Mesenchymal stem cell (in vitro differentiated cells and primary cell): ENCODE measurements at regions not wholly inside any gene's neighbourhood (a gene's known extent, or its start where the extent isn't known, plus 50 kb on each side); places are given as distances from the start of the nearest gene placed in this dataset.

ENCODE experiments used
- DNase-seq: peaks from one replicate; pipeline ENCODE4 v3.0.0-alpha.2; 2013
- H2AFZ ChIP-seq: one replicate; pipeline ENCODE4 v1.6.1; 2013; ENCODE audit warnings: low read depth, mild to moderate bottlenecking, control low read depth, inconsistent platforms, low read length, moderate library complexity
- H2AK5ac ChIP-seq: 2 replicates; pipeline ENCODE4 v1.6.1; 2013; ENCODE audit warnings: low read length, moderate library complexity, mild to moderate bottlenecking, inconsistent platforms; ENCODE audit not compliant: severe bottlenecking
- H2BK120ac ChIP-seq: one replicate; pipeline ENCODE4 v1.6.1; 2013; ENCODE audit warnings: low read depth, mild to moderate bottlenecking, inconsistent platforms, low read length, moderate library complexity
- H2BK12ac ChIP-seq, 2 experiments: one replicate each; pipeline ENCODE4 v1.6.1; 2013; ENCODE audit warnings: inconsistent platforms in 2 of 2, low read length in 2 of 2, mild to moderate bottlenecking in 2 of 2, moderate library complexity in 2 of 2, control low read depth in 1 of 2
- H2BK15ac ChIP-seq: one replicate; pipeline ENCODE4 v1.6.1; 2013; ENCODE audit warnings: mild to moderate bottlenecking, low read depth, inconsistent platforms; ENCODE audit not compliant: poor library complexity, severe bottlenecking
- H2BK5ac ChIP-seq: 2 replicates; pipeline ENCODE4 v1.6.1; 2013; ENCODE audit warnings: low read depth, mild to moderate bottlenecking, low read length, control low read depth, inconsistent platforms; ENCODE audit not compliant: poor library complexity, severe bottlenecking
- H3K14ac ChIP-seq, 2 experiments: one replicate each; pipeline ENCODE4 v1.6.1; 2013; ENCODE audit warnings: inconsistent platforms in 2 of 2, low read length in 2 of 2, control low read depth in 1 of 2, mild to moderate bottlenecking in 1 of 2, moderate library complexity in 1 of 2
- H3K18ac ChIP-seq, 2 experiments: one replicate each; pipeline ENCODE4 v1.6.1; 2013; ENCODE audit warnings: inconsistent platforms in 2 of 2, low read length in 2 of 2, control low read depth in 1 of 2, low read depth in 1 of 2, mild to moderate bottlenecking in 1 of 2
- H3K23ac ChIP-seq, 2 experiments: one replicate each; pipeline ENCODE4 v1.6.1; 2013; ENCODE audit warnings: inconsistent platforms in 2 of 2, low read length in 2 of 2, mild to moderate bottlenecking in 2 of 2, moderate library complexity in 2 of 2, control low read depth in 1 of 2
- H3K27ac ChIP-seq: 2 replicates; pipeline ENCODE4 v1.5.1; 2013; ENCODE audit warnings: mild to moderate bottlenecking, moderate library complexity, low read length, control low read depth, inconsistent platforms; ENCODE audit not compliant: poor library complexity, severe bottlenecking
- H3K27me3 ChIP-seq, 2 experiments: 2 replicates each; pipeline versions ENCODE4 v1.6.1 to v1.7.0; 2013; ENCODE audit warnings: low read length in 2 of 2, mild to moderate bottlenecking in 2 of 2, moderate library complexity in 2 of 2, control low read depth in 1 of 2, inconsistent platforms in 1 of 2; ENCODE audit not compliant: control insufficient read depth in 1 of 2, insufficient read depth in 1 of 2
- H3K36me3 ChIP-seq, 2 experiments: 2 replicates each; pipeline versions ENCODE4 v1.6.1 to v1.7.0; 2013; ENCODE audit warnings: low read length in 2 of 2, control low read depth in 1 of 2, inconsistent platforms in 1 of 2, low read depth in 1 of 2, mild to moderate bottlenecking in 1 of 2; ENCODE audit not compliant: insufficient read depth in 2 of 2, control insufficient read depth in 1 of 2
- H3K4ac ChIP-seq, 2 experiments: one replicate each; pipeline ENCODE4 v1.6.1; 2013; ENCODE audit warnings: inconsistent platforms in 2 of 2, low read length in 2 of 2, mild to moderate bottlenecking in 2 of 2, moderate library complexity in 2 of 2, control low read depth in 1 of 2, low read depth in 1 of 2
- H3K4me1 ChIP-seq: 2 replicates; pipeline ENCODE4 v1.6.1; 2013; ENCODE audit warnings: low read depth, low read length, control low read depth; ENCODE audit not compliant: control insufficient read depth, insufficient read depth
- H3K4me2 ChIP-seq: 2 replicates; pipeline ENCODE4 v1.6.1; 2013; ENCODE audit warnings: low read length, mild to moderate bottlenecking, inconsistent platforms; ENCODE audit not compliant: poor library complexity, severe bottlenecking
- H3K4me3 ChIP-seq, 2 experiments: 2 replicates each; pipeline versions ENCODE4 v1.5.1 to v1.7.0; 2013; ENCODE audit warnings: low read length in 2 of 2, mild to moderate bottlenecking in 2 of 2, control low read depth in 1 of 2, low read depth in 1 of 2; ENCODE audit not compliant: insufficient read depth in 1 of 2
- H3K79me1 ChIP-seq: replicated peaks from 2 replicates; pipeline ENCODE4 v1.6.1; 2013; ENCODE audit warnings: mild to moderate bottlenecking, control low read depth, low read length, inconsistent platforms; ENCODE audit not compliant: poor library complexity, severe bottlenecking
- H3K9ac ChIP-seq: 2 replicates; pipeline ENCODE4 v1.7.0; 2013; ENCODE audit warnings: mild to moderate bottlenecking, low read length, moderate library complexity
- H3K9me3 ChIP-seq: 2 replicates; pipeline ENCODE4 v1.7.0; 2013; ENCODE audit warnings: mild to moderate bottlenecking, low read length; ENCODE audit not compliant: control insufficient read depth
- H4K8ac ChIP-seq: one replicate; pipeline ENCODE4 v1.6.1; 2013; ENCODE audit warnings: inconsistent platforms, mild to moderate bottlenecking, low read length, moderate library complexity
- H4K91ac ChIP-seq: one replicate; pipeline ENCODE4 v1.6.1; 2013; ENCODE audit warnings: mild to moderate bottlenecking, low read length, inconsistent platforms
- WGBS: methylation state at CpG from one replicate; pipeline ENCODE4 v1.1.7; 2013; ENCODE audit warnings: mixed read lengths; 5-methylcytosine and 5-hydroxymethylcytosine counted together

DNA sequence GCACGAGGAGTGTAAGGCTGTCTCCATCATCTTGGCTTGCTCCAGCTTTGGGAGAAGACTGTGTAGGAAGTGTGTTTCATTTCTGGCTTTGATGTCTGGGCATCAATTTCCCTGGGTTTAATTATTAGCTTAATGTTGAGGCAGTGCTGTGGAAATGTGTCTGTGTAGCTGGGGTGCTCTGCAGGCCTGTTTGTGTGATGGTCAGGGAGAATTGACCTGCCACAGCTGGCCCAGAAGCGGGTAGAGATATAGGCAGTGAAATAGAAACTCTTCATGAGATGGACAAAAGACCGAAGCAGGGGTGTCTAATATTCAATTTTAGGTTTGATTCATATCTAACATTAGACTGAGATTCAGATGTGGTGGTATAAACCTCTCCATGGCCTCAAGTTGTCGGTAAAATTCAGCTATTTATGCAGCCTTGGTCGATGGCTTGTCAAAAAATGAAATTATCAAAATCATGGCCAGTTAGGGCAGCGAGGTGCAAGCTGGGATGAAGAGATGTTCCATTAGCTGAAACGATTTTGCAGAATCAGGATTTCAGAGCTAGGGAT, 95.3 kb upstream of the SNX9 start:
- no peak overlapping the region for H2BK120ac ChIP-seq
- peaks cover 0 to 16% of the 10 kb centered on the region in 2 experiments for H3K36me3 ChIP-seq
- H2BK5ac ChIP-seq, result no peak overlapping the region
- no peak overlapping the region for H3K4me3 ChIP-seq
- H2BK12ac ChIP-seq, result no peak overlapping the region
- no peak for DNase-seq
- no peaks in the 10 kb centered on the region for H3K27me3 ChIP-seq
- H2AFZ ChIP-seq, result no peak overlapping the region
- H3K79me1 ChIP-seq, result no peaks in the 10 kb centered on the region
- H3K14ac ChIP-seq, result no peak overlapping the region
- 73% methylated on average over 6 of the region's 7 CpGs for whole genome bisulfite sequencing
- H3K4me1 ChIP-seq, result peaks cover 2% of the 10 kb centered on the region
- no peak overlapping the region for H3K23ac ChIP-seq
- peak overlapping the region; percentile 30 for H3K9ac ChIP-seq
- no peak overlapping the region for H3K4me2 ChIP-seq
- H3K9me3 ChIP-seq, result peaks cover 23% of the 10 kb centered on the region
- no peak overlapping the region for H3K27ac ChIP-seq
- no peak overlapping the region for H4K8ac ChIP-seq
- H2BK15ac ChIP-seq, result no peak overlapping the region
- H3K4ac ChIP-seq, result no peak overlapping the region
- no peak overlapping the region for H2AK5ac ChIP-seq
- no peak overlapping the region for H4K91ac ChIP-seq
- H3K18ac ChIP-seq, result no peak overlapping the region

DNA sequence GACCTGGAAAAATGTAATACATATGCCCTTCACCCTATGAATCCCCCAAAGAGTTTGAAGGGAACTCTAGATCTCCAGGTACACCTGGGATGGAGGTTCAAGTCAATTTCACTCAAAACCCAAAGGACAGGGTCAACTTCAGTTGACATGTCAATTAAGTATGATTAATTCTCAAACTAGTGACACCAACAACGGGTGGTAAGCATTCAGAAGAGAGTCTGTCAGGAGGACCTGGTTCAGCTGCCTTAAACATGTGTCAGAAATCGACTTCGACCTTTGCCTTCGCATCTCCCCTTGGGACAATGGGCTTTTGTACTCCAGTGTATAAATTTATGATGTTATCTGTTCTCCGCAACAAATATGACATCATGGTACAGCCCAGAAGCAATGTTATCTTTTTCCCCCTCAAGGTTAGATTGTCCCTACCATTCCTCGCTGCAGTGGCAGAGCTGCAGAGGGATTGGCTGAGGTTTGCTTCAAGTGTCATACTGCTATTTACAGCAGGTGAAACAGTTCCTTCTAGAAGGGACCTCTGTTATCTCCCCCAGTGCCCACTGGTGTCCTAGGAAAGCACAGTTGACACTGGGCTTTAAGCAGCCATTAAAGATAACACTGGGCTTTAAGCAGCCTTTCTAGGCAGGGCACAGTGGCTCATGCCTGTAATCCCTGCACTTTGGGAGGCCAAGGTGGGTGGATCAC, 94.7 kb upstream of the SNX9 start:
- Histone ChIP-seq H2BK12ac (no peak overlapping the region), H3K9me3 (peaks cover 23% of the 10 kb centered on the region), H3K4me2 (no peak overlapping the region), H2AK5ac (no peak overlapping the region), H3K14ac (no peak overlapping the region), H3K27ac (no peak overlapping the region), H3K4ac (no peak overlapping the region), H2BK5ac (no peak overlapping the region), H2BK15ac (no peak overlapping the region), H4K91ac (no peak overlapping the region), H3K23ac (no peak overlapping the region), H3K36me3 (peaks cover 0 to 20% of the 10 kb centered on the region in 2 experiments), H4K8ac (no peak overlapping the region), H3K9ac (no peak overlapping the region), H2BK120ac (no peak overlapping the region), H3K4me1 (peaks cover 2% of the 10 kb centered on the region), H3K27me3 (no peaks in the 10 kb centered on the region), H3K18ac (no peak overlapping the region), H3K4me3 (no peak overlapping the region), H3K79me1 (no peaks in the 10 kb centered on the region), H2AFZ (no peak overlapping the region)
- 87% methylated on average over 6 of the region's 6 CpGs for WGBS
- DNase-seq, result no peak

DNA sequence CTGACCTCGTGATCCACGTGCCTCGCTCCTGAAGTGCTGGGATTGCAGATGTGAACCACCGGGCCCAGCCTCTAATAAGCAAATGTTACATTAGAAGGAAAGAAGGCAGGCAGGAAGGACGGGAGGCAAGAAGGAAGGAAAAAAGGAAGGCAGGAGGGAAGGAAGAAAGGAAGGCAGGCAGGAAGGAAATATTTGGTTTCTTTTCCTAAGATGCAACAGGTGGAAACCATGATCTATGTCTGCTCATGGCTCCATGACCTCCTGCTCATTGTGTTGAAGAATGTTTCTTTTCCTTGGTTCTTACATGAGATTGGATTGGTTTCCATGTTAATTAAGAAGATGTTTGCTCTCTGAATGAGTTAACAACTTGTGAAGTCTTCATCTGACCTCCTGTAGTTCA, 91.8 kb upstream of the SNX9 start:
- H4K91ac ChIP-seq, result no peak overlapping the region
- H3K27me3 ChIP-seq, result no peaks in the 10 kb centered on the region
- no peak overlapping the region for H2AFZ ChIP-seq
- no peak overlapping the region for H2BK120ac ChIP-seq
- H2AK5ac ChIP-seq, result no peak overlapping the region
- no peaks in the 10 kb centered on the region for H3K4me1 ChIP-seq
- no peaks in the 10 kb centered on the region for H3K9me3 ChIP-seq
- no peak overlapping the region for H3K9ac ChIP-seq
- H3K36me3 ChIP-seq, result peaks cover 0 to 31% of the 10 kb centered on the region in 2 experiments
- H2BK12ac ChIP-seq, result no peak overlapping the region
- DNase-seq, result no peak
- no peak overlapping the region for H4K8ac ChIP-seq
- no peak overlapping the region for H2BK5ac ChIP-seq
- H3K4me3 ChIP-seq, result no peak overlapping the region
- 87% methylated on average over 5 of the region's 5 CpGs for WGBS
- no peak overlapping the region for H3K23ac ChIP-seq
- H2BK15ac ChIP-seq, result no peak overlapping the region
- H3K79me1 ChIP-seq, result no peaks in the 10 kb centered on the region
- H3K27ac ChIP-seq, result no peak overlapping the region
- no peak overlapping the region for H3K4ac ChIP-seq
- H3K4me2 ChIP-seq, result no peak overlapping the region
- no peak overlapping the region for H3K18ac ChIP-seq
- no peak overlapping the region for H3K14ac ChIP-seq

DNA sequence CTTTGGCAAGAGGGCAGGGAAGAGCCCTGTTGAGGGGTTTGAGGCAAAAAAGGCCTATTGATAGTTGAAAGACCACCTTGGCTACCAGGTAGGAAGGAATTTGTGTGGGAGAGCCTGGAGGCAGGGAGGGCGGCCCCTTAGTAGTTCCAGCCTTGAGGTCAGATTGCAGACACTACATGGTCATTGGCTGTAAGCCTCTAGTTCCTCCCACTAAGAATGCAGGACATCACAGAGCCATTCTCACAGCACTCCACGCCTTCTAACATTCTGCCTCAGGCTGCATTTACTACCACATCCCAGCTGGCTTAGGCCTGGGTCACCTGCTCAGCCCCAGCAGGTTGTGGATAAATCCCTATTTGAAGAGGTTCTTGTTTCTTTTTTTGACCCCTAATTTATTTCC, 91.0 kb upstream of the SNX9 start:
- no peaks in the 10 kb centered on the region for H3K79me1 ChIP-seq
- H2BK12ac ChIP-seq, result no peak overlapping the region
- no peak overlapping the region for H3K27ac ChIP-seq
- H2AFZ ChIP-seq, result no peak overlapping the region
- H2BK120ac ChIP-seq, result no peak overlapping the region
- no peak overlapping the region for H2BK15ac ChIP-seq
- H3K9ac ChIP-seq, result no peak overlapping the region
- no peak overlapping the region for H3K4me2 ChIP-seq
- no peak overlapping the region for H2BK5ac ChIP-seq
- H3K36me3 ChIP-seq, result peaks cover 0 to 31% of the 10 kb centered on the region in 2 experiments
- H2AK5ac ChIP-seq, result no peak overlapping the region
- DNase-seq, result no peak
- no peaks in the 10 kb centered on the region for H3K4me1 ChIP-seq
- H3K4ac ChIP-seq, result no peak overlapping the region
- H3K4me3 ChIP-seq, result no peak overlapping the region
- H3K23ac ChIP-seq, result no peak overlapping the region
- H4K8ac ChIP-seq, result no peak overlapping the region
- no peaks in the 10 kb centered on the region for H3K27me3 ChIP-seq
- H4K91ac ChIP-seq, result no peak overlapping the region
- 79% methylated on average over 1 of the region's 2 CpGs for WGBS
- no peak overlapping the region for H3K14ac ChIP-seq
- H3K18ac ChIP-seq, result no peak overlapping the region
- H3K9me3 ChIP-seq, result no peaks in the 10 kb centered on the region
